Activated CD8-positive, alpha-beta memory T cell treated with anti-CD3 and anti-CD28 coated beads for 24 hours (primary cell): ENCODE measurements at regions not wholly inside any gene's neighbourhood (a gene's known extent, or its start where the extent isn't known, plus 50 kb on each side); places are given as distances from the start of the nearest gene placed in this dataset.

Experiments
- DNase-seq: peaks from one replicate; pipeline ENCODE4 v3.0.0-alpha.2; 2020

- no peak for DNase-seq
These were observed 59.7 kb upstream of the BCOR start for GRCh38 chrX:40157228-40158035.

- no peak for DNase-seq
These were observed 58.9 kb upstream of the BCOR start for GRCh38 chrX:40156470-40157227.

- DNase-seq = peak; percentile 59
These were observed 58.1 kb upstream of the BCOR start for GRCh38 chrX:40155589-40156469.

- peak; percentile 68 for DNase-seq
These were observed 57.3 kb upstream of the BCOR start for GRCh38 chrX:40154853-40155588.

GRCh38 chrX:40154250-40154852 lies 56.6 kb upstream of the BCOR start:
- DNase-seq = no peak

- DNase-seq = peak; percentile 80
These were observed 55.8 kb upstream of the BCOR start for GRCh38 chrX:40153345-40154249.

- no peak for DNase-seq
These were observed 55.1 kb upstream of the BCOR start for GRCh38 chrX:40152741-40153344.

GRCh38 chrX:40152173-40152711 lies 54.5 kb upstream of the BCOR start:
- DNase-seq = peak; percentile 71

GRCh38 chrX:40151211-40152172 lies 53.7 kb upstream of the BCOR start:
- no peak for DNase-seq

- no peak for DNase-seq
These were observed 52.7 kb upstream of the BCOR start for GRCh38 chrX:40150503-40150902.

- DNase-seq = no peak
These were observed 51.8 kb upstream of the BCOR start for GRCh38 chrX:40149286-40150175.

- no peak for DNase-seq
These were observed 50.9 kb upstream of the BCOR start for GRCh38 chrX:40148385-40149285.

- no peak for DNase-seq
These were observed 50.2 kb upstream of the BCOR start for GRCh38 chrX:40147971-40148370.
